ENCODE measurements at regions not wholly inside any gene's neighbourhood (a gene's known extent, or its start where the extent isn't known, plus 50 kb on each side); places are given as distances from the start of the nearest gene placed in this dataset.

DNA sequence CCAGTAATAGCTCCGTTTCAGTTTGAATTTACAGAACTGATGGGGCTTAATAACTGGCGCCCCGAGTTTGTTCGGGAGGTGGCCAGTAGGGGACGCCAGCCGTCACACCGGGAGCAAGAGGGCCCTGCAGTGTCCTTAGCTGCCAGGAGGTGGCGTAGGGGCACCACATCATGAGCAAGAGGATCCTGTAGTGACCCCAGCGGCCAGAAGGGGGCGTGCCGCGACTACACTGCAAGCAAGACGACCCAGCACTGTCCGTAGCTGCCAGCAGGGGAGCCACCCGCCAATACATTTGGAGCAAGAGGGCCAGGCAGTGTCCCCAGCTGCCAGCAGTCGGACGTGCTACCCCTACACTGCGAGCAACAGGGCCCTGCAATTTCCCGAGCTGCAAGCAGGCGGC lies 663.7 kb upstream of the B3GAT1 start:
- peak; percentile 39 to 43 for DNase-seq (ENCODE audit: low read depth in 2 of 2)

DNA sequence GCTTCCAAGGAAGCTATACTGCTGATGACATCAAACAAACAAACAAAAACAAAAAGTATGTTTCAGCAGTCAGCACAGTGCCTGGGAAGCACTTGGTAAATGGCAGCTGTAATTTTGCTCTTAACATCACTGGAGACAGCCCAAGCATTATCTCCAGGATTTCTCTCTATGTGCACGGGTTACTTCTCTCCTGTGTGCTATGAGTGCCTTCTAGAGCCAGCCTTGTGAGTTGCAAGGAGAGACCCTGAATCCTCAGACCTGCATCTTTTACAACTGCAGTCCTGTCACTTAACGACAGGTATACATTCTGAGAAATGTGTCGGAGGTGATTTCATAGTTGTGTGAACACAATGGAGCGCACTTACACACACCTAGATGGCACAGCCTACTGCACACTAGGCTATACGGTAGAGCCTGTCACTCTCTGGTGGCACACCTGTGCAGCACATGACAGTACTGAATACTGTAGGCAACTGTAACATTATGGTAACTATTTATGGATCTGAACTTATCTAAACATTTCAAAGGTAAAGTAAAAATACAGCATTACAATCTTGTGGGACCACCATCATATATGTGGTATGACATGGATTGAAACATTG lies 662.5 kb upstream of the B3GAT1 start:
- no peak for DNase-seq (ENCODE audit: low read depth in 2 of 2)

DNA sequence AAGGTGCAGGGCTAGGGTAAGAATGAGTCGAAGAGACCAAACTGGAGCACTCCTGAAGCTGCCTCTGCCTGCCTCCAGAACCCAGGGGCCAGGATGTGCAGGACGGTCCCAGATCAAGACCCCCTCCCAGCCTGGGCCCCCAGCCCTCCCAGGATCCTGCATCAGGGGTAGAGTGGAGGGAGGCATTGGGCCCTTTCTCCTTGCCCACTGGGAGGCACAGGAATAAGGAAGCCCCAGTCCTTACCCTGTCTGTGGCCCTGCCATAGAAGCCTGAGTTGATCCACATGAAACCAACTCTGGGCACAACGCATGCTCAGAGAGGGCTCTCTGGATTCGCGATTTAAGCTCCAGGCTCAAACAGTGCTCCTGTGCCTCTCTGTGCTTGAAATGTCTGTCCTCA lies 661.8 kb upstream of the B3GAT1 start:
- no peak for DNase-seq (ENCODE audit: low read depth in 2 of 2)

DNA sequence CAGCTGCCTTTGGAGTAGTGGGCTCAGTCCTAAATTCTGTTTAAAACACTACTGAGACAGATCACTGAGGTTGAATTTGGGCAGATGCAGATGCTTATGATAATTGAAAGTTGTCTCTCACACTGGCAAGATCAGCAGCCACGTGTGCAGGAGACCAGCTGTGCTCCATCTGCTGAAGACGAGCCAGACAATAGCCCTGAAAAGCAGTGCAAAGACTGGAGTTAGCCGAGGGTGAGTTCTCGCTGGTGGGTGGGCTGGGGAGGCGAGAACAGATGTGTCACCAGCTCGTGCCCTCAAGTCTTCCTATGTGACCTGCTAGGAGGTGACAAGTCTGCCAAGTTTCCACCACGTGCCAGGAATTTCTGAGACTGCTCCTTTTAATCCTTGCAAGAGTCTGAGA lies 661.3 kb upstream of the B3GAT1 start:
- DNase-seq (ENCODE audit: low read depth in 2 of 2), result no peak

DNA sequence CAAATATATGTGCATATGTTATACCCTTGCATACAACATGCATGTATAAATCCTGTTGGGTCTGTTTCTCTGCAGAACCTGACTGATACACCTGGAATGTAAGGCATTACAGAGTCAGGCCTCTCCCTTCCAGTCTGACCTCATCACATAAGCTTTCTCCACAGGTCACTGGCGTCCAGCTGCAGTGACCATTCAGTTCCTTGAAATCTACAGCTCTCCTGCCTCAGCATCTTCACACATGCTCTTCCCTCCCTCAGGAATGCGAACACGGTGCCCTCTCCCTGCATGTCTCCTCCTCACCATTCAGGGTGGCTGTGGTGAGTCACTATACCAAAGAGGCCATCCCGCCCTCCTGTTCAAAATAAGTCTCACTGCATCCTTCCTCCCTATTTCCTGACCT lies 657.8 kb upstream of the B3GAT1 start:
- DNase-seq (ENCODE audit: low read depth in 2 of 2), result no peak

DNA sequence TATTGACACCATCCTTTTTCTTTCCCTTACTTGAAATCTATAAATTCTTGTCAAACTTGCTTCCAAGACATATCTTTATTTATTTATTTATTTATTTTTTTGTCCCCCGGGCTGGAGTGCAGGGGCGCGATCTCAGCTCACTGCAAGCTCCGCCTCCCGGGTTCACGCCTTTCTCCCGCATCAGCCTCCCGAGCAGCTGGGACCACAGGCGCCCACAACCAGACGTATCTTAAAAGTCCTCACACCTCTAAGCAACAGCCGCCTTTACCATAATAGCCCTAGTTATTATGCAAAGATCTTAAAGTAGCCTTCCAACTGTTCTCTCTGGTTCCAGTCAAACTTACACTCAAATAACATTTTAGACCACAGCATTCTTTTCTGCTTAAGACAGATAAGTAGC lies 657.0 kb upstream of the B3GAT1 start:
- no peak for DNase-seq (ENCODE audit: low read depth in 2 of 2)

DNA sequence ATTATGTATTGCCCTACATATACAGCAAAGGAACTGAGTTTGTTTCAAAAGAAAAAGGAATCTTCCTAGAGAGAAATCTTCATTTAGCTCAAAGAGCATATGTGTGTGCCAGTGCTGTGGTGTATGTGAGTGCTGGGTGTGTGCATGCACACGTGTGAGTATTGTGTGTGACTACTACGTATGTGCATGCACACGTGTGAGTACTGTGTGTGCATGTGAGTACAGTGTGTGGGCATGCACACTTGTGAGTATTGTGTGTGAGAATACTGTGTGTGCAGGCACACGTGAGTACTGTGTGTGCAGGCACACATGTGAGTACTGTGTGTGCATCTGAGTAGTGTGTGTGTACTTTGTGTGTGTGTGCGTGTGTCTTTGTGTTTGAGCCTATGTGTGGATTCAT lies 651.0 kb upstream of the B3GAT1 start:
- no peak for DNase-seq (ENCODE audit: low read depth in 2 of 2)

DNA sequence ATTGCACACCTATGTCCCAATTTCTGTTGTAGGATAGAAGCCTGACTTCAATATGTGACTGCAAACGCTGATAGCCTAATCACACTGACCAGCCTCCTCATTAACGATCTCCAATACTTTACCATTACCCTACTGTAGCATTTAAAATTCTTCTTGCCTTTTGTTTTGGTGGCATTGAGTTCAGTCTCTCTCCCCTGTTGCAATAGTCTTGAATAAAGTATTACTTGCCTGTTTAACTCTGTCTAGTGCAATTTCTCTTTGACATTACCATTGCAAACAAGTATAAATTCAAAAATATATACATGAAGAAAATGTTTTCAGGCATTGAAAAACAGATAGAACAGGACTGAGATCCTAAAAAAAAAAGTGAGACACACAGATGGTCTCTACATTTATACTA lies 649.1 kb upstream of the B3GAT1 start:
- DNase-seq (ENCODE audit: low read depth in 2 of 2), result no peak

DNA sequence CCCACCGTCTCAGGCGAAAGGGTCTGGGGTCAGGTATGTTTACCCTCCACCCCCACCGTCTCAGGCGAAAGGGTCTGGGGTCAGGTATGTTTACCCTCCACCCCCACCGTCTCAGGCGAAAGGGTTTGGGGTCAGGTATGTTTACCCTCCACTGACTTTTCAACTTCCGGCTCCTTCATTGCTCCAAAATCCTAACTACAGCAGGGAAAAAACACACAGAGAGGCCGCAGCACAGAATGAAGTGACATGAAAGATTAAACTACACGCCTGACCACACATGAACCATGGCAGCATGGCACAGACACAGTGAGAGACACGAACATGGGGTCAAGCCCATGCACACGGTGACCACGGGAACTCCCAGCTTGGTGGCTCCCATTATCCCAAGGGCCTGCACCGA lies 634.9 kb upstream of the B3GAT1 start:
- DNase-seq (ENCODE audit: low read depth in 2 of 2), result no peak

DNA sequence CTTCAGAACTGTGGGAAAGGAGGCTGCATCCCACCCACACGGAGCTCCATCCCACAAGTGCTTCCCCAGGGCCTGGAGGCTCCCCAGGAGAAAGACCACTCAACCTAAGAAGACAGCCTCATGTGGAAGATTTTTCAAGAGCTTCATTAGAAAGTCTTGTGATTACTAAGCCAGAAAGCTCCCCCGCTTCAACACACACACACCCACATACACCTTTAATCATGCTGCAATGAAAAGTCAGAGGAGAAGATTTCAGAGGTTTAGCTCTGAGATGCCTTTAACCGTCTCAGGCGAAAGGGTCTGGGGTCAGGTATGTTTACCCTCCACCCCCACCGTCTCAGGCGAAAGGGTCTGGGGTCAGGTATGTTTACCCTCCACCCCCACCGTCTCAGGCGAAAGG lies 634.5 kb upstream of the B3GAT1 start:
- DNase-seq (ENCODE audit: low read depth in 2 of 2), result no peak

DNA sequence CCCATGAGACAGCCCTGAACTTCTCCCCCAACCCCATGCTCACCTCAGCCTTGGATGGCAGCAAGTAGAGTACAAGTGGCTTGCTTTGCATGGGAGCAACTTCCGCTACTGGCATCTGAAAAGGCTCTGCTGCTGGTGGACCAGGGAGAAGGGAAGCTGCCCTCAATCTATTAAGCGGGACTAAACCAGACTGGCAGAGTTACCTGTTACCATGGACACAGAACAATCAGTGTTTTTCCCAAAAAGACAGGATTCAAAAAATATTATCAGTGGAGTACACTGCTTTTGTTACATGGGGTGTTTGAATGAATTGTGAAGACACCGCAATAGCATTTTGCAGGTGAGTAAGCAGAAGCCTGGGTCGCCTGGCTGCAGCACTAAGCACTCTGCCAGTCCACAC lies 631.4 kb upstream of the B3GAT1 start:
- no peak for DNase-seq (ENCODE audit: low read depth in 2 of 2)

DNA sequence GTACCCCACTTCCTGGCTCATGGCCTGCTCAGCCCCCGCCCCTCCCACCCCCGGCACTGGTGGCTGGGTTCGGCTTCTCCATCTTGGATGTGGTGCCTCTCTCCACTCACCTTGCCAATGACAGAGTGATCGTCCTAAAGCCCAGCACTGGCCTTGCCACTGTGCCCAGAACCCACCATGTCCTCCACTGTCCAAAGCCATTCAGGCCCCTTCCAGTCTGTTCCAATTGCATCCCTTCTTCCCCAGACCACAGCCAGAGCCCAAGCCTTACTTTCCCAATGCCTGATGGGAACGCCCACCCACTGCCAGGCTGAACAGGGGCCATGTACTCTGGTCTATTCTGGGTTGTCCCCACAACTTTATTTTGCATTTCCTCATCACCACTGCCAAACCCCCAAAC lies 625.8 kb upstream of the B3GAT1 start:
- DNase-seq (ENCODE audit: low read depth in 2 of 2), result no peak

DNA sequence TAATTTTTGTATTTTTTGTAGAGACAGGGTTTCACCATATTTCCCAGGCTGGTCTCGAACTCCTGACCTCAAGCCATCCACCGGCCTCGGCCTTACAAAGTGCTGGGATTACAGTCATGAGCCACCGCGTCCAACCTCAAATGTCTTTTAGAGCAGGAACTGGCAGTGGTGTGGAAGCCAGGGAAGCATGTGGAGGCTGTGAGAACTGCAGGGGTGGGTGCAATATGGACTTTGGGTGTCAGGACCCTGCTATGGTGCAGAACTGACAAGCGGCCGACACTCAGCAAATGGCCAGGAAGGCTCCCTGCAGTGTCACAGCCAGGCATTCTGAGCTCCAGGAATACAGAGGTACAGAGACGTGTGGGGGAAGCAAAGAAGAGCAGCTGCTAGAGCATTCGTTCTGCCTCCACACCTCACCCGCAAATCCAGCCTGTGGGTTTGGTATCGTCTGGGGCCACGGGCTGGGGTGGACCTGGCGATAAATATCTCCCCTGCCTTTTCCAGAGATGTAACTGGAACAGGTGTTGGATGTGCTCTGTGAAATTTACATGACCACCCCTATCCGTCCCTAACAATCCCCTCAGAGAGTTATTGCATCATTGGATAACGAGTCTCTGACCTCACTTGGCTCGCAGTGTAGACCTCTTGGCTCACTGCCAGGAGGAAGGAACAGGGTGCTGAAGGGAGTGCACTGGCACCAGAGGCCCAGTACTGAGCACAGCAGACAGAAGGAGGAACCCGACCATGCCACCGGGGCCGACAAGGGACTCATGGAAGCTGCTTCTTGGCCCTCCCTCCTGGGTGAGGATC lies 624.7 kb upstream of the B3GAT1 start:
- no peak for DNase-seq (ENCODE audit: low read depth in 2 of 2)

DNA sequence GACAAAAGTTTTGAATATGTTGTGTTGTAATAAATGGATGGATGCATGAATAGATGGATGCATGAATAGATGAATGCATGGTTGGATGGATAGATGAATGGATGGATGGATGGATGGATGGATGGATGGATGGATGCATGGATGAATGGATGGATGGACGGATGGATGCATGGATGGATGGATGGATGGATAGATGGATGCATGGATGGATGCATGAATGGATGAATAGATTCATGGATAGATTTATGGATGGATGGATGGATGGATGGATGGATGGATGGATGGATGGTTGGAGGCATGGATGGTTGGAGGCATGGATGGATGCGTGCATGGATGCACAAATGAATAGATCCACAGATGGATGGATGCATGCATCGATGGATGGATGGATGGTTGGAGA lies 623.2 kb upstream of the B3GAT1 start:
- DNase-seq (ENCODE audit: low read depth in 2 of 2), result no peak

DNA sequence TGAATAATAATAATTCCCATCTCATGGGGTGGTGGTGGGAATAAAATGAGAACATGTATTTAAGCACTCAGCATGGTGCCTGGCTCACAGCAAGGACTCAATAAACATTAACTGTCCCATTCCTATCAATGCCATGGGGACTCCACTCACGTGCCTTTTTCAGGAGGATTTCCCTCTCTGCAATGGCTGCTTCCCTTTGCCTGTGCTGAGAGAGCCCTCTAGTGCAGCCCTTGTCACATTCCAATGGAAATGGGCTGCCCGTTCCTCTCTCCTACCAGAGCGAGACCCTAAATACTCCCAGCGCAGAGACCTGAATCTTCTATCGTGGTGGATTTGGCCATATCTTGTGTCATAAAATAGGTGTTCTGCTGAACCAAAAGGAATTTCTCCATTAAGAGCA lies 621.5 kb upstream of the B3GAT1 start:
- DNase-seq (ENCODE audit: low read depth in 2 of 2), result no peak

DNA sequence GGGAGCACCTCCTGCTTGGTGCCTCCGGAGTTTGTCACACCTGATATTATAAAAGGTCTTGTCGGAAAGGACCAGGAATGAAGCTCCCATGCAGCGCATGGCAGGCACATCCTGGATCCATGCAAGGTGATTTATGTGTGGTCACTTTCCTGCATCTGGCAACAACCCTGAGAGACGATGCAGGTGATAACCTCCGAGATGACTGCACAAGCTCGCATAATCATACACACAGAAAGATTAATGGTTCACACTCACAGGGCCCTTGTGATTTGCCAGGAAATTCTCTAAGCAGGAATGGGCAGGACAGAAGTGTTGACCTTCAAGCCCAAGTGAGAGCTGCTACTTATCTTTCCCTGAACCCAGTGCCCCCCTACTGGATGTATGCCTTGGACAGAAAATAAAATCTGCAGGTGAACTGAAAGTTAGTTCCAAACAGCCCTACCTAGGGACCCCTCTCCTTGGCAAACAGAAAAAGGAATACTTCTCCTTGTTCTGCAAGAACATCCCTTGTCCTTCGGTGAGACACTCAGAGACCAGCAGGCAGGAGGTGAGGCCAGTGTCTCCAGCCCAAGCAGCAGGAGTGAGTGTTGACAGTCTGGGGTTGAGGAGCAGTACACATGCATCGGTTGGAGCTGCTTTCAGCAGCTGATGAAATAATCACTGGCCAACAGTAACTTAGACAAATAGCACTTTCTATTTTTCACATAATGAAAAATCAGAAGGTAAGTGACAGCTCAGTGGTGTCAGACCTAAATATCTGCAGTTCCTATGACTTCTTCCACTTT lies 619.4 kb upstream of the B3GAT1 start:
- no peak for DNase-seq (ENCODE audit: low read depth in 2 of 2)

DNA sequence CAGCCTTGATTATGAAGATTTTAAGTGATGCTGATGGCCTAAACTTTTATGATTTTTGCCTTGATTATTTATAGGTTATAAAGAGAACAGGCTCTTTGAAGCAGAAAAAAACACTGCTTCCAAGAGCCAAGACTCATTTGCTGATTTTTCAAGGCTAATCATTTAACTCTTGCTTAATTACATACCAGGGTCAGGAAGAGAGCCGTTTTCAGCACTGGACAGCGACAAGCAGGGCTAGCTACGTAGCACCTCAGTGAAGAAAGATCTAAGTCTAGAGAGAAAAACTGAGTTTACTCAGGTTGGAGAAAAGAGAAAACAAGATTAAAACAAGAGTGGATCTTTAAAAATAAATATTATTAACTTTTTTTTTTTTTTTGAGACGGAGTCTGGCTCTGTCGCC lies 615.4 kb upstream of the B3GAT1 start:
- no peak for DNase-seq (ENCODE audit: low read depth in 2 of 2)

DNA sequence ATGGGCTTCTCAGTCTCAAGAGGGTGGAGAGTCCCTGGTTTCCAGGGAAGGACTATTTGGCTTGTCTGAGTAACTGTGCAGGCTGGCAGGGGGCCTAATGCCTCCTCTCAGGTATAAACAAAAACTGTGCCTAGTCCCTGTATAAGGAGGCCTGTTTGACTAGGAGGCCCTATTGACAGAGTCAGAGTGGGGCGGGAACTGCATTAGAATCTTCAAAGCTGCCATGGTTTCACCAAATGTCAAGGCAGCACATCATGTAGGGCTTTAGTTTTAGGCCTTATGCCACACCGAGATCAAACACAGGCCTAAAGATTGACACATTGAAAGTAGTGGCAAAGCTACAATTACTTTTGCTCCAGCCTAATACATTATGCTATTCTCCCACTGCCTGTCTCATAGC lies 611.5 kb upstream of the B3GAT1 start:
- DNase-seq (ENCODE audit: low read depth in 2 of 2), result no peak

DNA sequence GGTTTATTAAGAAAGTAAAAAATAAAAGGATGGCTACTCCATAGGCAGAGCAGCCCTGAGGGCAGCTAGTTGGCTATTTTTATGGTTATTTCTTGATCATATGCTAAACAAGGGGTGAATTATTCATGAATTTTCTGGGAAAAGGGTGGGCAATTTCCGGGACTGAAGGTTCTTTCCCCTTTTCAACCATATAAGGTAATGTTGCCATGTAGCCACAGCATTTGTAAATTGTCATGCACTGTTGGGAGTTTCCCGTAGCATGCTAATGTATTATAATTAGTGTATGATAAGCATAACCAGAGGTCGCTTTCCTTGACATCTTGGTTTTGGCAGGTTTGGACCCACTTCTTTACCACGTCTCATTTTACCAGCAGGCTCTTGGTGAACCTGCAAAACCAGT lies 610.4 kb upstream of the B3GAT1 start:
- no peak for DNase-seq (ENCODE audit: low read depth in 2 of 2)

DNA sequence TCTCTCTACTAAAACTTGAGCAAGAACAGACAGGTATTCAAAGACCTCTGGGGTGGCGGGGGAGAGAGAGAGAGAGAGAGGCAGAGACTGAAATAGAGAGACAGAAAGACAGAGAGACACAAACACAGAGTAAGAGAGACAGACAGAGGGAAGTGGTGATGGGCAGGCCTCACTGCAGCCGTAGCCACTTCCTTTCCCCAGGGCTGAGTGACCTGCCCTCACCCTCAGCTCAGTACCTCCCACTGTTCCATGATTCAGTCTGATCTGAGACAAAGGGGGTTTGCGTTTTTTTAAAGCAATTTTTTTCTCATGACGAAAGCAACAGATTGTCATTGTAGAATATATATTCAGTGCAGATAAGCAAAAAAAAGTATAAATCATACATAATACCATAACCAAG lies 607.9 kb upstream of the B3GAT1 start:
- DNase-seq (ENCODE audit: low read depth in 2 of 2), result no peak

DNA sequence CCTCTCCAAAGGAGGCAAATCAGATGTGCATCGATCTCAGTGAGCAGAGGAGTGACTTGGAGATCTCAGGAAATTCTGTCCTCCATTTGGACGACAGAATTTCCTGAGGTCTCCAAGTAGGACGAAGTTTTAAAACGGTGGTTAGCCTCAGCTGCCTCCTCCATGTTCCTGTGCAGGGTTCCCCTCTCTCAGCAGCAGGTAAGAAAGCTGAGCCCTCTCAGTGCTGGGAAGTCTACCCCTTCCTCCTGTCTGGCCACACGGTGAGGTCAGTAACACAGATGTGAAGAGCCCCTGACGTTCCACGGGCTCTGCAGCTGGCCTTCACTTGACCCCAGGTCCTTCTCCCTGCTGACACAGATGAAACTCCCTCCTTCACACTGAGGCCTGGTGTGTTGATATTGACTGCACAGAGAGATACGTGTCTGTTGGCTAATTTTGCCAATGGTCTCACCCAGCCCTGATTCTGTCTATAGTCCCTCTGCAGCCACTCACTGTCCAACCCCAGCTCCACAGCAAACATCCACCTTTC lies 607.4 kb upstream of the B3GAT1 start:
- no peak for DNase-seq (ENCODE audit: low read depth in 2 of 2)

DNA sequence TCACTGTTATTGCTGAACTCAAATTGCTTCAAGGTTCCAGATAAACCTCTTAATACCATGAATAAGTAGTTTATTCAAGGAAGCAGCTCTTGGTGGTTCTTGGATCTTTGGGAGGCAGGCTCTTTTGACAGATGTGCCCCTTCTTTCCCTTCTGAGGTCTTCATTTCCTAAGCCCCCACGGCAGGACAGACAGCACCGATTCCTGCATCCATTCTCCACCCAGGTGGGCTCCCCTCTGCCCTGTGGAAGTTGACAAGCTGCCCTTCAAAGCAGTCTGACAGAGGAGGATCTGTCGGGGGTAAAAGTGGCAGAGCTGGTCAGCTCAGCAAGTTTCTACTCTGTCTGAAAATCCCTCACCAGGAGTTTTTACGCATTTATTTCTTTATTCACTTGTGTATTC lies 605.3 kb upstream of the B3GAT1 start:
- no peak for DNase-seq (ENCODE audit: low read depth in 2 of 2)

DNA sequence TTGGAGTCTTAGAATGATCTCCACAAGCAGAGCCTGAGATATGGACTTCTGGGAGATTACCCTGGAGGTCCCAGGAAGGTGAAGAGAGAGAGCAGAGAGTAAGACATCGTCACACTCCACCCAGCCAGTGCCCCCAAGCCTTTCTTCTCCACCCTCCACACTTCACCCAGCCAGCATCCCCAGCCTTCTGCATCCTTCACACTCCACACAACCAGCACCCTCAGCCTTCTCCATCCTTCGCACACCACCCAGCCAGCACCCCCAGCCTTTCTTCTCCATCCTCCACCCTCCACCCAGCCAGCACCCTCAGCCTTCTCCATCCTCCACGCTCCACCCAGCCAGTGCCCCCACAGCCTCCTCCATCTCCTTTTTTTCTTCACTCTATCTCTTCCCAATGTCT lies 603.9 kb upstream of the B3GAT1 start:
- DNase-seq (ENCODE audit: low read depth in 2 of 2), result no peak

Measured in activated CD4-positive, alpha-beta T cell treated with anti-CD3 and anti-CD28 coated beads for 24 hours (primary cell).